K562 (cell line): ENCODE measurements at regions not wholly inside any gene's neighbourhood (a gene's known extent, or its start where the extent isn't known, plus 50 kb on each side); places are given as distances from the start of the nearest gene placed in this dataset.

Experiments used
- ARHGAP35 ChIP-seq: fragments of 450-650 bp; IDR thresholded peaks from 2 replicates; pipeline ENCODE4 v1.6.1; 2018; ENCODE audit not compliant: partially characterized antibody
- CEBPG ChIP-seq, 3 experiments: fragments of 200-800 bp in 1 of 3; sonication (Bioruptor generic) in 1 of 3; sonication (generic) in 1 of 3; formaldehyde crosslinking in 1 of 3; IDR thresholded peaks in 2 of 3; conservative IDR thresholded peaks in 1 of 3; 2 replicates each; pipeline versions ENCODE4 v1.6.1 to v1.8.0; 2016 to 2022; ENCODE audit warnings: missing compliant biosample characterization in 2 of 3, missing genetic modification characterization in 2 of 3, mild to moderate bottlenecking in 1 of 3, missing genetic modification reagents in 1 of 3
- COPS2 ChIP-seq: fragments of 450-650 bp; conservative IDR thresholded peaks from 2 replicates; pipeline ENCODE4 v1.6.1; 2016; ENCODE audit warnings: mild to moderate bottlenecking, moderate library complexity
- CREM ChIP-seq: IDR thresholded peaks from 2 replicates; pipeline ENCODE4 v1.6.1; 2014; ENCODE audit warnings: antibody characterized with exemption, low read depth
- CXXC5 ChIP-seq: fragments of 250-450 bp; sonication (Bioruptor Pico); IDR thresholded peaks from 2 replicates; pipeline ENCODE4 v1.8.0; 2022; ENCODE audit warnings: inconsistent platforms, mild to moderate bottlenecking, moderate library complexity
- FOXJ2 ChIP-seq: fragments of 200-800 bp; sonication (Bioruptor generic); IDR thresholded peaks from 2 replicates; pipeline ENCODE4 v1.6.1; 2016; ENCODE audit warnings: missing genetic modification characterization, missing compliant biosample characterization
- JUND ChIP-seq, 2 experiments: IDR thresholded peaks; 2 replicates in 1 of 2; 3 replicates in 1 of 2; pipeline ENCODE4 v1.6.1; 2011; ENCODE audit warnings: borderline replicate concordance in 2 of 2, low read depth in 2 of 2, low read length in 2 of 2, improper control_type of control experiment in 1 of 2, missing biosample characterization in 1 of 2, missing genetic modification characterization in 1 of 2, missing genetic modification reagents in 1 of 2
- KDM5B ChIP-seq: fragments of 200-600 bp; sonication (generic); IDR thresholded peaks from 2 replicates; pipeline ENCODE4 v1.6.1; 2012; ENCODE audit warnings: low read depth, mild to moderate bottlenecking, moderate library complexity, low read length, control low read depth, inconsistent platforms; ENCODE audit not compliant: insufficient replicate concordance
- LEF1 ChIP-seq: fragments of 450-650 bp; IDR thresholded peaks from 2 replicates; pipeline ENCODE4 v1.6.1; 2016; ENCODE audit warnings: mild to moderate bottlenecking
- NR2C2 ChIP-seq, 2 experiments: fragments of 200-800 bp in 1 of 2; sonication (Bioruptor generic) in 1 of 2; sonication (generic) in 1 of 2; formaldehyde crosslinking in 1 of 2; IDR thresholded peaks; 2 replicates each; pipeline versions ENCODE4 v1.6.1 to v1.8.0; 2016 to 2022; ENCODE audit warnings: mild to moderate bottlenecking in 1 of 2, missing compliant biosample characterization in 1 of 2, missing genetic modification characterization in 1 of 2, missing genetic modification reagents in 1 of 2
- PHF20 ChIP-seq: fragments of 450-650 bp; IDR thresholded peaks from 2 replicates; pipeline ENCODE4 v1.6.1; 2018; ENCODE audit not compliant: partially characterized antibody
- POLR2A ChIP-seq: fragments of 450-650 bp; conservative IDR thresholded peaks from 2 replicates; pipeline ENCODE4 v1.6.1; 2016
- SAP30 ChIP-seq: fragments of 200-600 bp; sonication (generic); IDR thresholded peaks from 2 replicates; pipeline ENCODE4 v1.6.1; 2012; ENCODE audit warnings: borderline replicate concordance, low read depth, mild to moderate bottlenecking, moderate library complexity, low read length, control low read depth, inconsistent platforms; ENCODE audit not compliant: insufficient read depth, poor library complexity, severe bottlenecking
- STAG1 ChIP-seq: sonication (generic); formaldehyde crosslinking; IDR thresholded peaks from 2 replicates; pipeline ENCODE4 v1.5.0; 2020; ENCODE audit warnings: missing genetic modification reagents, borderline replicate concordance
- TBP ChIP-seq: optimal IDR thresholded peaks from 2 replicates; pipeline ENCODE3; 2011; ENCODE audit warnings: low read depth, low read length, improper control_type of control experiment
- TEAD2 ChIP-seq: fragments of 450-650 bp; IDR thresholded peaks from 2 replicates; pipeline ENCODE4 v1.6.1; 2016; ENCODE audit warnings: missing genetic modification characterization, control low read depth, missing compliant biosample characterization
- ZNF133 ChIP-seq: fragments of 250-450 bp; sonication (Bioruptor Pico); IDR thresholded peaks from 2 replicates; pipeline ENCODE4 v1.4.0; 2020; ENCODE audit warnings: mild to moderate bottlenecking
- ZNF197 ChIP-seq: fragments of 200-800 bp; sonication (Bioruptor generic); IDR thresholded peaks from 2 replicates; pipeline ENCODE4 v1.6.1; 2016; ENCODE audit warnings: low read depth, missing genetic modification characterization, missing compliant biosample characterization
- TF ChIP-seq, protein P1 (sequence below): sonication (generic); formaldehyde crosslinking; IDR thresholded peaks from 2 replicates; pipeline ENCODE4 v1.8.1; 2022; ENCODE audit warnings: missing genetic modification reagents
- TF ChIP-seq, protein P2 (sequence below): fragments of 450-650 bp; IDR thresholded peaks from 2 replicates; pipeline ENCODE4 v1.6.1; 2018; ENCODE audit not compliant: partially characterized antibody

DNA sequence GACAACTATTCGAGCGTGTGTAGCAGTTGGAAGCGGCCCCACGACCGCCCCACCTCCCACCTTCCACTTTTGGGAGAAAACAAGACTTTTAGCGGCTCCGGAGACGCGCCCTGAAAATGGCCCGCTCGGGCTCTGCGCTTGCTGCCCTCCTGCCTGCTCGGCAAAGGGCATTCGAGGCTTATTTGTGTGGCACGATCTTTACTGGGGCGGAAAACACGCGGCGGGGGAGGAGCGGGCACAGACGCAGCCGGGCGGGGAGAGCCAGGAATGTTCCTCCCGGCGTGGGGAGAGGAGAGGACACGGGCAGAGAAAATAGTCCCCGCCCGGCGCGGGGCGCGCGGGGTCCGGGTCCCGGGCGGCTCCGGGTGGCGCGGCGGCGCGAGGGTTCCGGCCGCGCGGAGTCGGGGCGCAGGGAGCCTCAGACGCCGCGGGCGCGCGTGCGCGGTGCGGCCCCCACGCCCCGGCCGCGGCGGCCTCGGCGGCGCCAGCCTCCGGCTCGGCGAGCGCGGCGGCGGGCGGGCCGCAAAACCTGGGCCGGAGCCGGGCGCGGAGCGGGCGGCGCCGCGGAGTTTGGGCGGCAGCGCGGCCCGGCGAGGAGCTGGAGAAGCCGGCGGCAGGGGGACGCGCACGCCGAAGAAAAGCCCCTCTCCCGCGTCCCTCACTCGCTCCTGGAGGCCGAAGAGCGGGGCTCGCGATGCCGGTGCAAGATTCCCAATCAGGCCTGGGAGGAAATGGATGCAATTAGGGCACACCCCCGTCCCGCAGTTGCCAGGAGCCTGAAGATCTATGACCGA lies 90.0 kb upstream of the ARID1B start (continued):
- peak; percentile 65 for TF ChIP-seq JUND (IDR thresholded peaks at IDR 0.05; ENCODE audit: borderline replicate concordance, low read depth, low read length)
- no peak for TF ChIP-seq JUND (tag; IDR thresholded peaks at IDR 0.05; ENCODE audit: borderline replicate concordance, low read depth, low read length)
- TF ChIP-seq PHF20: peak; percentile 79
- TF ChIP-seq TBP: peak; percentile 76
- no peak for TF ChIP-seq ZNF197
- no peak for TF ChIP-seq ZNF133 (CRISPR knock-in tag)
- peak; percentile 95 for TF ChIP-seq CXXC5 (CRISPR knock-in tag)
- TF ChIP-seq, protein P1, sequence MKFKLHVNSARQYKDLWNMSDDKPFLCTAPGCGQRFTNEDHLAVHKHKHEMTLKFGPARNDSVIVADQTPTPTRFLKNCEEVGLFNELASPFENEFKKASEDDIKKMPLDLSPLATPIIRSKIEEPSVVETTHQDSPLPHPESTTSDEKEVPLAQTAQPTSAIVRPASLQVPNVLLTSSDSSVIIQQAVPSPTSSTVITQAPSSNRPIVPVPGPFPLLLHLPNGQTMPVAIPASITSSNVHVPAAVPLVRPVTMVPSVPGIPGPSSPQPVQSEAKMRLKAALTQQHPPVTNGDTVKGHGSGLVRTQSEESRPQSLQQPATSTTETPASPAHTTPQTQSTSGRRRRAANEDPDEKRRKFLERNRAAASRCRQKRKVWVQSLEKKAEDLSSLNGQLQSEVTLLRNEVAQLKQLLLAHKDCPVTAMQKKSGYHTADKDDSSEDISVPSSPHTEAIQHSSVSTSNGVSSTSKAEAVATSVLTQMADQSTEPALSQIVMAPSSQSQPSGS (CRISPR knock-in tag): no peak
- no peak for TF ChIP-seq ARHGAP35
- no peak; the same call in 1 of the 2 replicates for TF ChIP-seq LEF1
- peak; percentile 70 for TF ChIP-seq CREM
- TF ChIP-seq FOXJ2 (tag): 0 out of 2 replicates have a peak, but pooled peaks have one; percentile 27
- peak; percentile 37 for TF ChIP-seq SAP30
- TF ChIP-seq STAG1: no peak
- TF ChIP-seq COPS2: no peak
- peak; percentile 95 for TF ChIP-seq KDM5B
- TF ChIP-seq POLR2A: peak; percentile 95
- TF ChIP-seq NR2C2 (CRISPR knock-in tag; IDR thresholded peaks at IDR 0.05): peak; percentile 20; the same call in 1 of the 2 replicates
- peak; percentile 85 for TF ChIP-seq NR2C2 (tag; IDR thresholded peaks at IDR 0.05)
- no peak for TF ChIP-seq CEBPG (CRISPR knock-in tag; IDR thresholded peaks at IDR 0.05)
- TF ChIP-seq CEBPG (tag; conservative IDR thresholded peaks at IDR 0.05 in 1 of 2, IDR thresholded peaks at IDR 0.05 in 1 of 2): peak in 1 of 2 experiments; percentile 53; a peak in 2 of 4 replicates
- TF ChIP-seq, protein P2, sequence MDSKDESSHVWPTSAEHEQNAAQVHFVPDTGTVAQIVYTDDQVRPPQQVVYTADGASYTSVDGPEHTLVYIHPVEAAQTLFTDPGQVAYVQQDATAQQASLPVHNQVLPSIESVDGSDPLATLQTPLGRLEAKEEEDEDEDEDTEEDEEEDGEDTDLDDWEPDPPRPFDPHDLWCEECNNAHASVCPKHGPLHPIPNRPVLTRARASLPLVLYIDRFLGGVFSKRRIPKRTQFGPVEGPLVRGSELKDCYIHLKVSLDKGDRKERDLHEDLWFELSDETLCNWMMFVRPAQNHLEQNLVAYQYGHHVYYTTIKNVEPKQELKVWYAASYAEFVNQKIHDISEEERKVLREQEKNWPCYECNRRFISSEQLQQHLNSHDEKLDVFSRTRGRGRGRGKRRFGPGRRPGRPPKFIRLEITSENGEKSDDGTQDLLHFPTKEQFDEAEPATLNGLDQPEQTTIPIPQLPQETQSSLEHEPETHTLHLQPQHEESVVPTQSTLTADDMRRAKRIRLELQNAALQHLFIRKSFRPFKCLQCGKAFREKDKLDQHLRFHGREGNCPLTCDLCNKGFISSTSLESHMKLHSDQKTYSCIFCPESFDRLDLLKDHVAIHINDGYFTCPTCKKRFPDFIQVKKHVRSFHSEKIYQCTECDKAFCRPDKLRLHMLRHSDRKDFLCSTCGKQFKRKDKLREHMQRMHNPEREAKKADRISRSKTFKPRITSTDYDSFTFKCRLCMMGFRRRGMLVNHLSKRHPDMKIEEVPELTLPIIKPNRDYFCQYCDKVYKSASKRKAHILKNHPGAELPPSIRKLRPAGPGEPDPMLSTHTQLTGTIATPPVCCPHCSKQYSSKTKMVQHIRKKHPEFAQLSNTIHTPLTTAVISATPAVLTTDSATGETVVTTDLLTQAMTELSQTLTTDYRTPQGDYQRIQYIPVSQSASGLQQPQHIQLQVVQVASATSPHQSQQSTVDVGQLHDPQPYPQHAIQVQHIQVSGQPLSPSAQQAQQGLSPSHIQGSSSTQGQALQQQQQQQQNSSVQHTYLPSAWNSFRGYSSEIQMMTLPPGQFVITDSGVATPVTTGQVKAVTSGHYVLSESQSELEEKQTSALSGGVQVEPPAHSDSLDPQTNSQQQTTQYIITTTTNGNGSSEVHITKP: peak; percentile 29
- peak; percentile 39; the same call in 1 of the 2 replicates for TF ChIP-seq TEAD2 (tag)
